GM19043 (cell line): ENCODE measurements at regions not wholly inside any gene's neighbourhood (a gene's known extent, or its start where the extent isn't known, plus 50 kb on each side); places are given as distances from the start of the nearest gene placed in this dataset.
"Not testable (repeated sequence)": the region's sequence is repeated elsewhere in the genome, so short reads cannot be mapped to it uniquely, and the experiment has no call there.

Experiments used
- ATAC-seq: cut with Tn5 transposase; IDR thresholded peaks from one replicate; pipeline ENCODE4 v1.9.1; 2021; ENCODE audit warnings: low read depth; ENCODE audit not compliant: unreplicated experiment

- ATAC-seq, result no peak
Measured at GRCh38 chr7:13241416-13241815, 554.0 kb downstream of the ARL4A start.

GRCh38 chr7:13257661-13258060, 570.2 kb downstream of the ARL4A start:
- no peak for ATAC-seq

- no peak for ATAC-seq
Measured at GRCh38 chr7:13258386-13258785, 571.0 kb downstream of the ARL4A start.

GRCh38 chr7:13259930-13260329, 572.5 kb downstream of the ARL4A start:
- no peak for ATAC-seq

GRCh38 chr7:13262929-13263530, 575.6 kb downstream of the ARL4A start:
- ATAC-seq, result no peak

- ATAC-seq, result no peak
Measured at GRCh38 chr7:13265271-13265670, 577.8 kb downstream of the ARL4A start.

GRCh38 chr7:13274205-13274604, 586.8 kb downstream of the ARL4A start:
- ATAC-seq, result not testable (repeated sequence)

- ATAC-seq, result no peak
Measured at GRCh38 chr7:13276977-13277376, 589.5 kb downstream of the ARL4A start.

- no peak for ATAC-seq
Measured at GRCh38 chr7:13278020-13278419, 590.6 kb downstream of the ARL4A start.

- no peak for ATAC-seq
Measured at GRCh38 chr7:13279854-13280435, 592.5 kb downstream of the ARL4A start.

- ATAC-seq, result no peak
Measured at GRCh38 chr7:13282377-13282980, 595.0 kb downstream of the ARL4A start.

GRCh38 chr7:13286916-13287315, 599.5 kb downstream of the ARL4A start:
- no peak for ATAC-seq

- no peak for ATAC-seq
Measured at GRCh38 chr7:13288516-13288915, 601.1 kb downstream of the ARL4A start.

GRCh38 chr7:13290975-13291374, 603.5 kb downstream of the ARL4A start:
- ATAC-seq, result no peak

GRCh38 chr7:13293264-13294002, 606.0 kb downstream of the ARL4A start:
- ATAC-seq, result no peak

GRCh38 chr7:13307040-13307439, 619.6 kb downstream of the ARL4A start:
- no peak for ATAC-seq

- ATAC-seq, result no peak
Measured at GRCh38 chr7:13308423-13308822, 621.0 kb downstream of the ARL4A start.

- ATAC-seq, result no peak
Measured at GRCh38 chr7:13309535-13309934, 622.1 kb downstream of the ARL4A start.

- ATAC-seq, result no peak
Measured at GRCh38 chr7:13312307-13312706, 624.9 kb downstream of the ARL4A start.

GRCh38 chr7:13320333-13320732, 632.9 kb downstream of the ARL4A start:
- no peak for ATAC-seq

GRCh38 chr7:13321316-13321715, 633.9 kb downstream of the ARL4A start:
- ATAC-seq, result no peak

GRCh38 chr7:13322126-13322525, 634.7 kb downstream of the ARL4A start:
- no peak for ATAC-seq
